Activated CD8-positive, alpha-beta memory T cell treated with anti-CD3 and anti-CD28 coated beads for 36 hours (primary cell): ENCODE measurements at regions not wholly inside any gene's neighbourhood (a gene's known extent, or its start where the extent isn't known, plus 50 kb on each side); places are given as distances from the start of the nearest gene placed in this dataset.

Experiments
- CTCF ChIA-PET: fragments of 350-600 bp; sonication (Branson Sonifier 250); formaldehyde crosslinking; loops from one replicate; lab custom pipeline; 2021; ENCODE audit warnings: antibody characterized with exemption; lab: Charles Lee
- POLR2A ChIA-PET: fragments of 350-600 bp; sonication (Branson Sonifier 250); formaldehyde crosslinking; loops from one replicate; lab custom pipeline; 2021; ENCODE audit warnings: antibody characterized with exemption; lab: Charles Lee

DNA sequence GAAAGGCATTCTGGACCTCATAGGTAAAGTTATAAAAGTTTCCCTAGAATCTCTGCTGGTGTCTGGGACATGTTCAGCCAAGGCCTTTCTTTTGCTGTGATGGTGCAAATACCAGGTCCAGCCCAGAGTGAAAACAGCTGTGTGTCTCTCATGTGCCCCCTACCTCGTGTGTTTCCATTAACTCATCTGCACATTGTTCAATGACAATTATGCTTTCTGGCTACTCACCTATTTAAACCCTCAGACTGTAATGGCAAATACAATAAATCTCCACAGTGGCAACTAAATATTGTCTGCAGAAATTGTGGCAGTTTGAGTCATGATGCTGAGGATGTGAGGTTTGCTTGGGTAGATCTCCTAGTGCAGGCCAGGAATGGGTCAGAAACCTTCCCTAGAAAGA, 53.1 kb upstream of the GALNT15 start:
- CTCF ChIA-PET = no interaction called here
- POLR2A ChIA-PET = no interaction called here

DNA sequence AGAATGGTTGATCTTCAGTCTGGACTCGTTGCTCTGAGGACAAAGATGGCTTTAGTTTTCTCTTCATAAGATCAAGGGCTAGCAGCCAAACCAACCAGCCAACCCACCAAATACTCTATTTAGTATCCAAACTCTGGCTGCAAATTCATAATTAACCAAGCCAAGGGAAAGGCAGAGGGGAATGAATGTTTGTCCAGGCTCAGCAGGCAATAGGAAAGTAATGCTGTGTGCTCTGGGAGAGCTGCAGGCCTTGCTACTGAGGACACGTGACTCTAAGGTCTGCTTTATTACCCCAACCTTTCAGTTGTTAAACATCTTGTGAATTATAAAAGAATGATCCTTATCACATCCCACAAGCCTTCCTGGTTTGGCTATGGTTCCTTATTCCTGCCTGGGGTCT, 52.3 kb upstream of the GALNT15 start:
- ChIA-PET POLR2A (no interaction called here), CTCF (no interaction called here)

DNA sequence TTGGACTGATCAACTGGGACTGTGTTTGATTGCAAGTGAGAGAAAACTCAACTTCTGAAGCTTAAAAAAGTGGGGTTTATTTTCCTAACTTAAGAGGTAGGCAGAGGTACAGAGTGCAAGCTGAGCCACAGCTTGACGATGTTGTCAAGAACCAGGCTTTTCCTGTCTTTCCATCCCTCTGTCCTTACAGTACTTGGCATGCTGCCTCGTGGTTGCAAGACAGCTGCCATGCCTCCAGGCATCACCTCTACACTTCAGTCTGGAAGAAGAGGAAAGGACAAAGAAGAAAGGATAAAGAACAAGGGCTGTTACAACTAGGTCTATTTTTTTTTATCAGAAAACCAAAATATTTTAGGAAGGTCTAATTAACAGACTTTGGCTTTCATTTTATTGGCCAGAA, 51.8 kb upstream of the GALNT15 start:
- ChIA-PET POLR2A (no interaction called here), CTCF (no interaction called here)

DNA sequence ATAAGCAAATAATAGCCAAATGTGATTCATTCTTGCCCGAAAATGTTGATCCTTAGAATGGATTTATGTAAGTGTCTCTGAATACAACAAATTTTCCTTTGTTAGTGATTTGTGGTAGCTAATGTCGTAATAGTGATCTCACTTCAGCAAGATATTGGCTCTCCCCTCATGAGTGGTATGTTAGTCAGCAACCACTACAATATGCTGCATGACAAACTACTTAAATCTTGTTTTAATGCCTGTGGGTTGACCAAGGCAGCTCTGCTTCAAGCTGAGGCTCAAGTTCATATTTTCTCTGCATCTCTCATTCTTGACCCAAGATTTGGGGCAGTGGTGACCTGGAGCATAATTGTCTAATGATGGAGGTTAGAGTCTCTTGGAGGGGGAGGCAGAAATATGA, 49.8 kb upstream of the GALNT15 start:
- CTCF ChIA-PET = no interaction called here
- POLR2A ChIA-PET = no interaction called here
